ENCODE measurements at regions not wholly inside any gene's neighbourhood (a gene's known extent, or its start where the extent isn't known, plus 50 kb on each side); places are given as distances from the start of the nearest gene placed in this dataset.

- no peak for TF ChIP-seq SIN3A (IDR thresholded peaks at IDR 0.05; ENCODE audit: borderline replicate concordance, insufficient read depth, low read length)
- TF ChIP-seq POLR2AphosphoS5 (IDR thresholded peaks at IDR 0.05; ENCODE audit: low read depth, low read length): no peak
Observed at GRCh38 chr7:33722383-33723101, 182.8 kb upstream of the BMPER start.

Data from PFSK-1 (cell line).